HFFc6 (cell line): ENCODE measurements at regions not wholly inside any gene's neighbourhood (a gene's known extent, or its start where the extent isn't known, plus 50 kb on each side); places are given as distances from the start of the nearest gene placed in this dataset.

Experiments
- DNase-seq: peaks from one replicate; pipeline ENCODE4 v3.0.0-alpha.2; 2018
- H3K27ac Mint-ChIP-seq: 2 replicates; pipeline ENCODE4 v1.8.0; 2020; ENCODE audit warnings: mild to moderate bottlenecking, mixed read lengths
- H3K27me3 Mint-ChIP-seq: 2 replicates; pipeline ENCODE4 v1.8.0; 2021; ENCODE audit warnings: mild to moderate bottlenecking, moderate library complexity, mixed read lengths; ENCODE audit not compliant: insufficient read depth
- H3K36me3 Mint-ChIP-seq: 2 replicates; pipeline ENCODE4 v1.8.0; 2021; ENCODE audit warnings: low read depth, mixed read lengths
- H3K4me1 Mint-ChIP-seq: 2 replicates; pipeline ENCODE4 v1.8.0; 2020; ENCODE audit warnings: low read depth, mixed read lengths
- H3K4me3 Mint-ChIP-seq: 2 replicates; pipeline ENCODE4 v1.8.0; 2020; ENCODE audit warnings: mild to moderate bottlenecking, moderate library complexity, mixed read lengths
- H3K9me3 Mint-ChIP-seq: 2 replicates; pipeline ENCODE4 v1.8.0; 2020; ENCODE audit warnings: mild to moderate bottlenecking, mixed read lengths
- TF ChIP-seq, protein P1 (sequence below): fragments of 200-600 bp; sonication (generic); IDR thresholded peaks from 2 replicates; pipeline ENCODE4 v1.5.0; 2021; ENCODE audit warnings: antibody characterized with exemption, mild to moderate bottlenecking

DNA sequence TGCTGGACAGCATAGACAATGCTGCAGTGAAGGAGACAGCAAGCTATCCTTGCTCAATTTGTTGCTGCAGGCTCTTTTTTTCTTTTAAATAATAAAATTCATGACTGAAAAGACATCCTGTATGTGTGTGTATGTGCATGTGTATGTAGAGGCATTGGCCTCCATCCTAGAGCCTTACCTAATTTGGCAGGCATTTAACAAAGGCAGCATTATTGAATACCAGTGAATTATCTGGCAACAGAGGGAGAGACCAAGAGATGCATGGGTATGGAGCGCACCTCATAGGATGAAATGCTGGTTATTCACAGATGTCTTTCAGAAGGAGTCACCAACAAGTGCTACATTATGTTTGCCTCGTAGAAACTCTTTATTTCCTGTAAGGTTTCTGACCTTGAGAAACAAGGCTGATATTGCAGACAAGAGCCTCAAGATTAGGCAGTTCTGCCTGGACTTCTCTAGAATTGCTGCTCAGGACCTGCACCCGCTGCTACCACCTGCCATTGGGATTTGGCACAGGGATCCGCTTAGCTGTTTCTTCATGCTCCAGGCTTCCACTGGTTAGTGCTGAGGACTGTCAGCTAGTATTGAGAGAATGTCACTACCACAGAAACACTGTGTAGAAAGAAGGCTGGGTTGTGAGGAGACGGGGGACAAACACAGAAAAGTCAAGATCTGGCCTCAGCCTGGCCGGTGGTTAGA, 247.7 kb upstream of the RFX3 start:
- DNase-seq = no peak
- H3K36me3 Mint-ChIP-seq = no peaks in the 10 kb centered on the region
- TF ChIP-seq, protein P1, sequence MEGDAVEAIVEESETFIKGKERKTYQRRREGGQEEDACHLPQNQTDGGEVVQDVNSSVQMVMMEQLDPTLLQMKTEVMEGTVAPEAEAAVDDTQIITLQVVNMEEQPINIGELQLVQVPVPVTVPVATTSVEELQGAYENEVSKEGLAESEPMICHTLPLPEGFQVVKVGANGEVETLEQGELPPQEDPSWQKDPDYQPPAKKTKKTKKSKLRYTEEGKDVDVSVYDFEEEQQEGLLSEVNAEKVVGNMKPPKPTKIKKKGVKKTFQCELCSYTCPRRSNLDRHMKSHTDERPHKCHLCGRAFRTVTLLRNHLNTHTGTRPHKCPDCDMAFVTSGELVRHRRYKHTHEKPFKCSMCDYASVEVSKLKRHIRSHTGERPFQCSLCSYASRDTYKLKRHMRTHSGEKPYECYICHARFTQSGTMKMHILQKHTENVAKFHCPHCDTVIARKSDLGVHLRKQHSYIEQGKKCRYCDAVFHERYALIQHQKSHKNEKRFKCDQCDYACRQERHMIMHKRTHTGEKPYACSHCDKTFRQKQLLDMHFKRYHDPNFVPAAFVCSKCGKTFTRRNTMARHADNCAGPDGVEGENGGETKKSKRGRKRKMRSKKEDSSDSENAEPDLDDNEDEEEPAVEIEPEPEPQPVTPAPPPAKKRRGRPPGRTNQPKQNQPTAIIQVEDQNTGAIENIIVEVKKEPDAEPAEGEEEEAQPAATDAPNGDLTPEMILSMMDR = no peak
- peaks cover 26% of the 10 kb centered on the region for H3K4me1 Mint-ChIP-seq
- no peaks in the 10 kb centered on the region for H3K27me3 Mint-ChIP-seq
- no peak overlapping the region for H3K4me3 Mint-ChIP-seq
- no peak overlapping the region for H3K27ac Mint-ChIP-seq
- H3K9me3 Mint-ChIP-seq = no peaks in the 10 kb centered on the region

DNA sequence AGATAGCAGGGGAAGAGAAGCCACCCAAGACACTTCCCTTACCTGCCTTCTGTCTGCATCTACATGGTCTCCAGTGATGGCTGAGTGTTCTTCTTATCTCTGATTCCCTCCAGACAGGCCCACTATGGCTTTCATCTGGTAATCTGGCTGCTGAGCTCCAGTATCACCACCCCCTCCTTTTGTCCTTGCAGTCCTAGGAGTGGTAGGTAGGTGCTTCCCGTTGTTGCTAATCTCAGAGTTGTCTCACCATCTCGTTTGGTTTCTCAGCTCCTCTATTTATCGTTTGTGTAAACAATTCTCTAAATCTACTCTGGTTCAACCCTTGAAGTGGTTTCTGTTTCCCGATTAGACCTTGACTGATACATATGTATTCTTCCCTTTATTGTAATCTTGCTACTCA, 243.8 kb upstream of the RFX3 start:
- H3K9me3 Mint-ChIP-seq = no peaks in the 10 kb centered on the region; the same call in 1 of the 2 replicates
- DNase-seq = no peak
- no peaks in the 10 kb centered on the region for H3K27me3 Mint-ChIP-seq
- peaks cover 37% of the 10 kb centered on the region for H3K4me1 Mint-ChIP-seq
- H3K4me3 Mint-ChIP-seq = peak overlapping the region; percentile 77; the same call in 1 of the 2 replicates
- H3K36me3 Mint-ChIP-seq = no peaks in the 10 kb centered on the region
- TF ChIP-seq, protein P1 = no peak
- H3K27ac Mint-ChIP-seq = peak overlapping the region; percentile 85

DNA sequence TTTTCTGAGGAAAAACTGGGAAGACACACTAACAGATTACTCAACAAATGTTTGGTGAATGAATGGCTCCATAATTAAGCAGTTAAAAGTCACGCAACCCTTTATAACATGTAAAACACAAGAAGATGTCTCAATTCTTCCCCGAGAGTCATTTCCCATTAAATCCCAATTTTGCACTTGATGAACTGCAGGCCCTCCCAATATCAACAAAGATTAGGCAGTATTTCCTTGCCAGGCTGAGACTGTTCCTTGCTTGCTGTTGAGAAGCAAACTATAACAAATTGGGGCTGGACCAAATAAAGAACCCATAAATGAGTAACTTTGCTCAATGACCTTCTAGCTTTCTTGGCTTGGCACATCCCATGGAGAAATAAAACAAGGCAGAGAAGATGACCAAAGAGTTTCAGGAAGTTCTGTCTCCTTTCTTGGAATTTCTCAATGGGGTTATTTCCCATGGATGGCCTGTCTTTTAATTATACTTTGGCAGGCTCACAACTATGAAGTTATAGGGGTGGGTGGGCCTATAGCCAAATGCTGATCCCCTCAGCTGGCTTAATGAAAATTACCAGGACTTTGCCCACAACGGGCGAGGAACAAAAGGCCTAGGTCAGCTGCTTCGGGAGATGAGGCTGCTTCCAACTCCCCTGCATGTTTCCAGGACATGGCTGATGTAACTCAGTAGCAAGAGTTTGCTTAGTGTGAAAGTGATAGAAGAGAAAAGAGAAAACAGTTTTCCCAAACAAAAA, 243.1 kb upstream of the RFX3 start:
- H3K4me3 Mint-ChIP-seq = peak overlapping the region; percentile 77
- DNase-seq = peak; percentile 83
- no peaks in the 10 kb centered on the region for H3K27me3 Mint-ChIP-seq

DNA sequence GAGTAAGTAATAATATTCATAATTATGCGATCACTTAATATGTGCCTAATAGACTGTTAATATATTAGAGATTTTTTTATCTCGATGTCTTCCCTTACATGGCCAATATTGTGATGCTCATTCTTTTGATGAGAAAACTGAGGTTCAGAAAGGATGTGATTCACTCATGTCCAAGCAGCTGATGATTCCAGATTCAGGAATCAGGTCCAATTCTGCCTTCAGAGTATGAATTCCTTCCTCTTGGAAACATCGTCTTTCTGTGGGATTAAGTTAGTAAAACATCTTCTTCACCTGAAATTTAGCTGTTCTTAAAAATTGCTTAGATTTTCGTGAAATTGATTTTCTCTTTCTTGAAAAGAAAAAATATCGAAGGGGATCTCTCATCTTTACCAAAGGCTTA, 242.5 kb upstream of the RFX3 start:
- DNase-seq = peak; percentile 59
- Mint-ChIP-seq H3K4me1 (peaks cover 37% of the 10 kb centered on the region), H3K27ac (peak overlapping the region; percentile 85), H3K27me3 (no peaks in the 10 kb centered on the region), H3K4me3 (peak overlapping the region; percentile 77), H3K9me3 (peaks cover 4% of the 10 kb centered on the region), H3K36me3 (0 out of 2 replicates have a peak, but pooled peaks cover 5% of the 10 kb centered on the region)
- TF ChIP-seq, protein P1 = no peak

More for the DNA sequence above, 243.1 kb upstream of the RFX3 start:
- peaks cover 37% of the 10 kb centered on the region for H3K4me1 Mint-ChIP-seq
- TF ChIP-seq, protein P1 = no peak
- H3K9me3 Mint-ChIP-seq = no peaks in the 10 kb centered on the region; the same call in 1 of the 2 replicates
- H3K36me3 Mint-ChIP-seq = no peaks in the 10 kb centered on the region
- peak overlapping the region; percentile 85 for H3K27ac Mint-ChIP-seq

DNA sequence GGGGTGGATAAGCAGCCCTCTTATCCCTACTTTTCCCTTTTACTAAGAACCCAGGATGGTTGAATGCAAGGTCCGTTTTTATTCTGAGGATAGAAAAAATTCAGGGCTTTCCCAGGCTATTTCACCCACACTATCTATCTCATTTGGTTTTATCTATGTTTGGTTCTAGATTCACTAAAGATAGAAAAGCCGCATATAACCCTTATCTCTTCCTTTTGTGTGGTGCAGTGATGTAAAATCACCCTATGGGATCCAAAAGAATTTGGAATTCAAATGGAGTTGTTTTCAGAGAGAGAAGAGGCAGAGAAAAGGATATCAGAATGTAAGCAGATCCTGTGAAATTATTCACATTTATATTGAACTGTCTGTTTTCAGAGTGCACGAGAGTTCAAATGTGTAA, 236.3 kb upstream of the RFX3 start:
- H3K4me3 Mint-ChIP-seq = no peak overlapping the region
- DNase-seq = no peak
- peaks cover 45% of the 10 kb centered on the region for H3K4me1 Mint-ChIP-seq
- no peak overlapping the region for H3K27ac Mint-ChIP-seq
- H3K36me3 Mint-ChIP-seq = peaks cover 15% of the 10 kb centered on the region; the same call in 1 of the 2 replicates
- no peaks in the 10 kb centered on the region for H3K27me3 Mint-ChIP-seq
- H3K9me3 Mint-ChIP-seq = peaks cover 4% of the 10 kb centered on the region
- TF ChIP-seq, protein P1 = no peak
